GM23338 (cell line): ENCODE measurements at regions not wholly inside any gene's neighbourhood (a gene's known extent, or its start where the extent isn't known, plus 50 kb on each side); places are given as distances from the start of the nearest gene placed in this dataset.

ENCODE experiments used
- ATAC-seq: fragments of 200-7000 bp; cut with Tn5 transposase; 3 replicates; pipeline ENCODE4 v1.9.1; 2020
- DNase-seq: peaks from one replicate; pipeline ENCODE4 v3.0.0-alpha.2; 2015; ENCODE audit warnings: low spot score
- H2AFZ ChIP-seq: fragments of 200-600 bp; sonication (generic); 2 replicates; pipeline ENCODE4 v1.8.0; 2016; ENCODE audit warnings: antibody characterized with exemption, mild to moderate bottlenecking, moderate library complexity
- H3F3A ChIP-seq: fragments of 200-600 bp; sonication (generic); replicated peaks from 2 replicates; pipeline ENCODE4 v1.8.0; 2017; ENCODE audit warnings: antibody characterized with exemption, mixed run types, low read depth
- H3K27ac ChIP-seq: fragments of 200-600 bp; sonication (generic); 2 replicates; pipeline ENCODE4 v1.6.1; 2016; ENCODE audit warnings: low read depth
- H3K27me3 ChIP-seq: fragments of 200-600 bp; sonication (generic); 2 replicates; pipeline ENCODE4 v1.8.0; 2016; ENCODE audit warnings: mild to moderate bottlenecking, mixed run types, moderate library complexity; ENCODE audit not compliant: insufficient read depth
- H3K36me3 ChIP-seq: fragments of 200-600 bp; sonication (generic); 2 replicates; pipeline ENCODE4 v1.8.0; 2016; ENCODE audit warnings: mild to moderate bottlenecking; ENCODE audit not compliant: insufficient read depth
- H3K4me1 ChIP-seq: fragments of 200-600 bp; sonication (generic); 2 replicates; pipeline ENCODE4 v1.8.0; 2016; ENCODE audit warnings: mild to moderate bottlenecking, moderate library complexity; ENCODE audit not compliant: insufficient read depth
- H3K4me2 ChIP-seq: fragments of 200-600 bp; sonication (generic); 2 replicates; pipeline ENCODE4 v1.7.1; 2017; ENCODE audit warnings: mixed run types
- H3K4me3 ChIP-seq: fragments of 200-600 bp; sonication (generic); 2 replicates; pipeline ENCODE4 v1.6.1; 2016; ENCODE audit warnings: mixed run types
- H3K79me2 ChIP-seq: fragments of 200-600 bp; sonication (generic); replicated peaks from 2 replicates; pipeline ENCODE4 v1.8.0; 2017; ENCODE audit warnings: mild to moderate bottlenecking; ENCODE audit not compliant: insufficient read depth
- H3K9me2 ChIP-seq: fragments of 200-600 bp; sonication (generic); 2 replicates; pipeline ENCODE4 v1.8.0; 2017; ENCODE audit not compliant: insufficient read depth
- H4K20me1 ChIP-seq: fragments of 200-600 bp; sonication (generic); replicated peaks from 2 replicates; pipeline ENCODE4 v1.8.0; 2017; ENCODE audit warnings: mild to moderate bottlenecking; ENCODE audit not compliant: insufficient read depth
- H3K27ac Mint-ChIP-seq: 2 replicates; pipeline ENCODE4 v1.8.0; 2020; ENCODE audit warnings: inconsistent platforms, mild to moderate bottlenecking, moderate library complexity, mixed read lengths
- H3K27me3 Mint-ChIP-seq: 3 replicates; pipeline ENCODE4 v1.8.0; 2022; ENCODE audit warnings: low read depth, mild to moderate bottlenecking, moderate library complexity, mixed read lengths, inconsistent platforms; ENCODE audit not compliant: insufficient read depth, poor library complexity
- H3K36me3 Mint-ChIP-seq: 3 replicates; pipeline ENCODE4 v1.8.0; 2021; ENCODE audit warnings: low read depth, mild to moderate bottlenecking, inconsistent platforms, moderate library complexity, mixed read lengths
- H3K4me1 Mint-ChIP-seq: 3 replicates; pipeline ENCODE4 v1.8.0; 2020; ENCODE audit warnings: mild to moderate bottlenecking, inconsistent platforms, mixed read lengths
- H3K4me3 Mint-ChIP-seq: 3 replicates; pipeline ENCODE4 v1.8.0; 2021; ENCODE audit warnings: moderate library complexity, mild to moderate bottlenecking, inconsistent platforms, mixed read lengths
- H3K9me3 Mint-ChIP-seq: 3 replicates; pipeline ENCODE4 v1.8.0; 2020; ENCODE audit warnings: moderate library complexity, mild to moderate bottlenecking, inconsistent platforms, mixed read lengths
- POLR2AphosphoS5 ChIP-seq: IDR thresholded peaks from 2 replicates; pipeline ENCODE4 v1.6.1; 2016; ENCODE audit warnings: antibody characterized with exemption, low read depth
- ZNF114 ChIP-seq: fragments of 250-450 bp; sonication (Bioruptor Pico); IDR thresholded peaks from 2 replicates; pipeline ENCODE4 v1.5.0; 2020; ENCODE audit warnings: mild to moderate bottlenecking, moderate library complexity
- ZNF331 ChIP-seq: fragments of 250-450 bp; sonication (Bioruptor Pico); IDR thresholded peaks from 2 replicates; pipeline ENCODE4 v1.5.0; 2020; ENCODE audit warnings: low read depth, mild to moderate bottlenecking, moderate library complexity
- TF ChIP-seq, protein P1 (sequence below): fragments of 250-450 bp; sonication (Bioruptor Pico); IDR thresholded peaks from 2 replicates; pipeline ENCODE4 v1.5.0; 2020; ENCODE audit warnings: mild to moderate bottlenecking, moderate library complexity

DNA sequence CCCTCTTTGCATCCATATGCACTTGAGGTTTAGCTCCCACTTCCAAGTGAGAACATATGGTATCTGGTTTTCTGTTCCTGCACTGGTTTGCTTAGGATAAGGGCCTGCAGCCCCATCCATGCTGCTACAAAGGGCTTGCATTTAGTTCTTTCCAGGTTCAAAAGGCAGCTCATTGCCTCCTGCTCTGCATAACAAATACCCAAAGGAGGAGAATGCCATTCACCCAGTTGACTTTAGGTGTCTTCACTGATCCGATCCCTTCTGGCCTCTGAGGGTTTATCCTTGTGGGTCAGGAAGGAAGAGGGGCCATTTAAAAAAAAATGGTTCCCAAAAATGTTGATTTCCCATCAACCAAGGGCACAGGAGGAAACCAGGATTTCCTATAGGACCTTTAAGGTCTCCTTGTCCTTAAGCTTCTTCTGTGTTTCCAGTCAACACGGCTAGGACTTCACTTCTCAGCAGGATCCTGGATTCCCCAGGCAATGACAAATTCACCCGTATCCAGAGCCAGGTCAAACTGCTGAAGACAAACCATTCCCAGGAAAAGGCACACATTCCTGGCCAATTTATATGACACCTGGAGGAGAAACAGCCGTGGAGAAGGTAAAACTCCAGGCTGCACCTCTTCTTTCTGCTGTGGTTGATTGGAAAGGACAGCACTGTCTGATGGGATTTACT, 447.7 kb upstream of the CDH4 start:
- Histone ChIP-seq H3K36me3 (no peaks in the 10 kb centered on the region), H3K4me3 (no peak overlapping the region), H3F3A (no peaks in the 10 kb centered on the region), H2AFZ (no peak overlapping the region), H3K4me2 (0 out of 2 replicates have a peak overlapping the region, but pooled peaks have one; percentile 43), H3K27me3 (no peaks in the 10 kb centered on the region), H3K79me2 (no peaks in the 10 kb centered on the region), H3K4me1 (peaks cover 12% of the 10 kb centered on the region; the same call in 1 of the 2 replicates), H3K9me2 (no peaks in the 10 kb centered on the region), H3K27ac (no peak overlapping the region), H4K20me1 (no peaks in the 10 kb centered on the region)
- peak; percentile 47 for DNase-seq
- Mint-ChIP-seq H3K4me1 (peaks cover 29% of the 10 kb centered on the region), H3K4me3 (peak overlapping the region; percentile 12; the same call in 1 of the 3 replicates), H3K36me3 (peaks cover 14% of the 10 kb centered on the region; the same call in 2 of the 3 replicates), H3K27me3 (no peaks in the 10 kb centered on the region), H3K27ac (peak overlapping the region; percentile 43; the same call in 1 of the 2 replicates), H3K9me3 (peaks cover 36% of the 10 kb centered on the region)
- TF ChIP-seq POLR2AphosphoS5: no peak
- TF ChIP-seq ZNF114 (CRISPR knock-in tag): no peak
- TF ChIP-seq, protein P1, sequence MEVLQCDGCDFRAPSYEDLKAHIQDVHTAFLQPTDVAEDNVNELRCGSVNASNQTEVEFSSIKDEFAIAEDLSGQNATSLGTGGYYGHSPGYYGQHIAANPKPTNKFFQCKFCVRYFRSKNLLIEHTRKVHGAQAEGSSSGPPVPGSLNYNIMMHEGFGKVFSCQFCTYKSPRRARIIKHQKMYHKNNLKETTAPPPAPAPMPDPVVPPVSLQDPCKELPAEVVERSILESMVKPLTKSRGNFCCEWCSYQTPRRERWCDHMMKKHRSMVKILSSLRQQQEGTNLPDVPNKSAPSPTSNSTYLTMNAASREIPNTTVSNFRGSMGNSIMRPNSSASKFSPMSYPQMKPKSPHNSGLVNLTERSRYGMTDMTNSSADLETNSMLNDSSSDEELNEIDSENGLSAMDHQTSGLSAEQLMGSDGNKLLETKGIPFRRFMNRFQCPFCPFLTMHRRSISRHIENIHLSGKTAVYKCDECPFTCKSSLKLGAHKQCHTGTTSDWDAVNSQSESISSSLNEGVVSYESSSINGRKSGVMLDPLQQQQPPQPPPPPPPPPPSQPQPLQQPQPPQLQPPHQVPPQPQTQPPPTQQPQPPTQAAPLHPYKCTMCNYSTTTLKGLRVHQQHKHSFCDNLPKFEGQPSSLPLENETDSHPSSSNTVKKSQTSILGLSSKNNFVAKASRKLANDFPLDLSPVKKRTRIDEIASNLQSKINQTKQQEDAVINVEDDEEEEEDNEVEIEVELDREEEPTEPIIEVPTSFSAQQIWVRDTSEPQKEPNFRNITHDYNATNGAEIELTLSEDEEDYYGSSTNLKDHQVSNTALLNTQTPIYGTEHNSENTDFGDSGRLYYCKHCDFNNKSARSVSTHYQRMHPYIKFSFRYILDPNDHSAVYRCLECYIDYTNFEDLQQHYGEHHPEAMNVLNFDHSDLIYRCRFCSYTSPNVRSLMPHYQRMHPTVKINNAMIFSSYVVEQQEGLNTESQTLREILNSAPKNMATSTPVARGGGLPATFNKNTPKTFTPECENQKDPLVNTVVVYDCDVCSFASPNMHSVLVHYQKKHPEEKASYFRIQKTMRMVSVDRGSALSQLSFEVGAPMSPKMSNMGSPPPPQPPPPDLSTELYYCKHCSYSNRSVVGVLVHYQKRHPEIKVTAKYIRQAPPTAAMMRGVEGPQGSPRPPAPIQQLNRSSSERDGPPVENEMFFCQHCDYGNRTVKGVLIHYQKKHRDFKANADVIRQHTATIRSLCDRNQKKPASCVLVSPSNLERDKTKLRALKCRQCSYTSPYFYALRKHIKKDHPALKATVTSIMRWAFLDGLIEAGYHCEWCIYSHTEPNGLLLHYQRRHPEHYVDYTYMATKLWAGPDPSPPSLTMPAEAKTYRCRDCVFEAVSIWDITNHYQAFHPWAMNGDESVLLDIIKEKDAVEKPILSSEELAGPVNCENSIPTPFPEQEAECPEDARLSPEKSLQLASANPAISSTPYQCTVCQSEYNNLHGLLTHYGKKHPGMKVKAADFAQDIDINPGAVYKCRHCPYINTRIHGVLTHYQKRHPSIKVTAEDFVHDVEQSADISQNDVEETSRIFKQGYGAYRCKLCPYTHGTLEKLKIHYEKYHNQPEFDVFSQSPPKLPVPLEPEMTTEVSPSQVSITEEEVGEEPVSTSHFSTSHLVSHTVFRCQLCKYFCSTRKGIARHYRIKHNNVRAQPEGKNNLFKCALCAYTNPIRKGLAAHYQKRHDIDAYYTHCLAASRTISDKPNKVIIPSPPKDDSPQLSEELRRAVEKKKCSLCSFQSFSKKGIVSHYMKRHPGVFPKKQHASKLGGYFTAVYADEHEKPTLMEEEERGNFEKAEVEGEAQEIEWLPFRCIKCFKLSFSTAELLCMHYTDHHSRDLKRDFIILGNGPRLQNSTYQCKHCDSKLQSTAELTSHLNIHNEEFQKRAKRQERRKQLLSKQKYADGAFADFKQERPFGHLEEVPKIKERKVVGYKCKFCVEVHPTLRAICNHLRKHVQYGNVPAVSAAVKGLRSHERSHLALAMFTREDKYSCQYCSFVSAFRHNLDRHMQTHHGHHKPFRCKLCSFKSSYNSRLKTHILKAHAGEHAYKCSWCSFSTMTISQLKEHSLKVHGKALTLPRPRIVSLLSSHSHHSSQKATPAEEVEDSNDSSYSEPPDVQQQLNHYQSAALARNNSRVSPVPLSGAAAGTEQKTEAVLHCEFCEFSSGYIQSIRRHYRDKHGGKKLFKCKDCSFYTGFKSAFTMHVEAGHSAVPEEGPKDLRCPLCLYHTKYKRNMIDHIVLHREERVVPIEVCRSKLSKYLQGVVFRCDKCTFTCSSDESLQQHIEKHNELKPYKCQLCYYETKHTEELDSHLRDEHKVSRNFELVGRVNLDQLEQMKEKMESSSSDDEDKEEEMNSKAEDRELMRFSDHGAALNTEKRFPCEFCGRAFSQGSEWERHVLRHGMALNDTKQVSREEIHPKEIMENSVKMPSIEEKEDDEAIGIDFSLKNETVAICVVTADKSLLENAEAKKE (CRISPR knock-in tag): peak; percentile 92
- TF ChIP-seq ZNF331: no peak
- peak; percentile 92 for ATAC-seq
